GM12874 (cell line): ENCODE measurements at regions not wholly inside any gene's neighbourhood (a gene's known extent, or its start where the extent isn't known, plus 50 kb on each side); places are given as distances from the start of the nearest gene placed in this dataset.

Experiments
- TF ChIP-seq, protein P1 (sequence below): IDR thresholded peaks from 2 replicates; pipeline ENCODE4 v1.5.1; 2011; ENCODE audit warnings: low read depth, mild to moderate bottlenecking, control low read depth, low read length, moderate library complexity; ENCODE audit not compliant: insufficient read depth

GRCh38 chr17:77433385-77434135, 292.8 kb downstream of the SEC14L1 start:
- TF ChIP-seq, protein P1, sequence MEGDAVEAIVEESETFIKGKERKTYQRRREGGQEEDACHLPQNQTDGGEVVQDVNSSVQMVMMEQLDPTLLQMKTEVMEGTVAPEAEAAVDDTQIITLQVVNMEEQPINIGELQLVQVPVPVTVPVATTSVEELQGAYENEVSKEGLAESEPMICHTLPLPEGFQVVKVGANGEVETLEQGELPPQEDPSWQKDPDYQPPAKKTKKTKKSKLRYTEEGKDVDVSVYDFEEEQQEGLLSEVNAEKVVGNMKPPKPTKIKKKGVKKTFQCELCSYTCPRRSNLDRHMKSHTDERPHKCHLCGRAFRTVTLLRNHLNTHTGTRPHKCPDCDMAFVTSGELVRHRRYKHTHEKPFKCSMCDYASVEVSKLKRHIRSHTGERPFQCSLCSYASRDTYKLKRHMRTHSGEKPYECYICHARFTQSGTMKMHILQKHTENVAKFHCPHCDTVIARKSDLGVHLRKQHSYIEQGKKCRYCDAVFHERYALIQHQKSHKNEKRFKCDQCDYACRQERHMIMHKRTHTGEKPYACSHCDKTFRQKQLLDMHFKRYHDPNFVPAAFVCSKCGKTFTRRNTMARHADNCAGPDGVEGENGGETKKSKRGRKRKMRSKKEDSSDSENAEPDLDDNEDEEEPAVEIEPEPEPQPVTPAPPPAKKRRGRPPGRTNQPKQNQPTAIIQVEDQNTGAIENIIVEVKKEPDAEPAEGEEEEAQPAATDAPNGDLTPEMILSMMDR: no peak

- TF ChIP-seq, protein P1: no peak
Observed at GRCh38 chr17:77434136-77435114, 293.7 kb downstream of the SEC14L1 start.

- TF ChIP-seq, protein P1: no peak
Observed at GRCh38 chr17:77435272-77436057, 294.7 kb downstream of the SEC14L1 start.

DNA sequence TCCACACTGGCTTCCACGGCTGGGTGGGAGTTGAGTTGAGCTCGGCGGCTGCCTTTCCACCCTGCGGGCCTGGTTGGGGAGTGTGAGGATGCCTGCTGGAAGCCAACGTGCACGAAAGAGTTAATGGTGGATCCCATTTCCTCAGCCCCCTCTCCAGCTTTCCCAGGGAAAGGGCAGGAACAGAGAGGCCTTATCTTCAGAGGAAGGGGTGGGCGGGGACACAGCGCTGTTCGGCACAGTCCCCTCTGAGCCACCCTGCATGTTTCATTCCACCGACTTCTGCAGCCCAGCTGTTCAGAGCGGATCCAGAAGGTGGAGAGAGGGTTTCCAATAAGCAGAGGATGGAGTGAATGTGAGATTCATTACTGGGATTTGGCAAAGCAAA, 295.3 kb downstream of the SEC14L1 start:
- TF ChIP-seq, protein P1: no peak

DNA sequence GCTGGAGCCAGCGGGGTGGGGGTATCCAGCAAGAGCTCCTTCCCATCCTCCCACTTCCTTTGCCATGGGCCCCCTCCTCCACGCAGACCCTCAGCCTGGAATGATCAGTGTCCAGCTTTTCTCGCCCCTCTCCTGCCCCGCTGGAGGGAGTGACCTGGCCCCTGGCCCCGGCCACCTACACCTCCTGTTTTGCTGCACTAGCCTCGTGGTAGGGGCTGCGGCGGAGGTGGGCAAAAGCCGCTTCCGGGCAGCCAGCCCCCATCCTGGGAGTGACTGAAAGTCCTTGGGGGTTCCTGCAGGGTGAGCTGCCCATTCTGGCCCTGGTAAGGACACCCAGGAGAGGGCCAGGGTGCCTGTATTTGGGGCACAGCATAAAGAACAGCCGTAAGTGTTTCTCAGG, 295.7 kb downstream of the SEC14L1 start:
- TF ChIP-seq, protein P1: no peak

GRCh38 chr17:77437017-77437416, 296.2 kb downstream of the SEC14L1 start:
- TF ChIP-seq, protein P1: no peak
